GM21423 (cell line): ENCODE measurements at regions not wholly inside any gene's neighbourhood (a gene's known extent, or its start where the extent isn't known, plus 50 kb on each side); places are given as distances from the start of the nearest gene placed in this dataset.

Experiments used
- ATAC-seq: cut with Tn5 transposase; IDR thresholded peaks from one replicate; pipeline ENCODE4 v1.9.1; 2021; ENCODE audit warnings: mild to moderate bottlenecking, moderate library complexity; ENCODE audit not compliant: unreplicated experiment

- ATAC-seq, result no peak
Observed at GRCh38 chr5:6026766-6027406, 351.5 kb downstream of the MED10 start.

GRCh38 chr5:6019612-6020011 is 358.7 kb downstream of the MED10 start:
- no peak for ATAC-seq

DNA sequence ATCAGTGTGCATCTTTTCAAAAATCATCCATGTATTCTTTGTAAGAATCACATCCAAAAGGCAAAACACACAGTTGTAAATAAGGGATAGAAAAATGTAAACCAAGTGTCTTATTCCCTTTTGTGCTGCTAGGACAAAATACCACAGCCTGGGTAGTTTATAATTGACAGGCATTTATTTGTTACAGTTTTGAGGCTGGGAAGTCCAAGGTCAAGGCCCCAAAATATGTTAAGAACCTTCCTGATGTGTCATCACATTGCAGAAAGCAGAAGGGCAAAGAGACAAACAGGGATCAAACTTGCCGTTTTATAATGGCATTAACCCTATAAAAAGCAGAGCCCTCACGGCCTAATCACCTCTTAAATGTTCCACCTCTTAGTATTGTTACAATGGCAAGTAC is 364.8 kb downstream of the MED10 start:
- no peak for ATAC-seq

DNA sequence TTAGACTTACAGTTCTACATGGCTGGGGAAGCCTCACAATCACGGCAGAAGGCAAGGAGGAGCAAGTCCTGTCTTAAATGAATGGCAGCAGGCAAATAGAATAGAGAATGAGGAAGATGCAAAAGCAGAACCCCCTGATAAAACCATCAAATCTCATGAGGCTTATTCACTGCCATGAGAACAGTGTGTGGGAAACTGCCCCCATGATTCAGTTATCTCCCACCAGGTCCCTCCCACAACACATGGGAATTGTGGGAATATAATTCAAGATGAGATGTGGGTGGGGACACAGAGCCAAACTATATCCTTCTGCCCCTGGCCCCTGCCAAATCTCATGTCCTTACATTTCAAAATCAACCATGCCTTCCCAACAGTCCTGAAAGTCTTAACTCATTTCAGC is 367.1 kb downstream of the MED10 start:
- ATAC-seq, result no peak

- no peak for ATAC-seq
Observed at GRCh38 chr5:6006838-6007314, 371.5 kb downstream of the MED10 start.

GRCh38 chr5:6003040-6003825 is 375.1 kb downstream of the MED10 start:
- no peak for ATAC-seq

- no peak for ATAC-seq
Observed at GRCh38 chr5:6000867-6001266, 377.5 kb downstream of the MED10 start.

DNA sequence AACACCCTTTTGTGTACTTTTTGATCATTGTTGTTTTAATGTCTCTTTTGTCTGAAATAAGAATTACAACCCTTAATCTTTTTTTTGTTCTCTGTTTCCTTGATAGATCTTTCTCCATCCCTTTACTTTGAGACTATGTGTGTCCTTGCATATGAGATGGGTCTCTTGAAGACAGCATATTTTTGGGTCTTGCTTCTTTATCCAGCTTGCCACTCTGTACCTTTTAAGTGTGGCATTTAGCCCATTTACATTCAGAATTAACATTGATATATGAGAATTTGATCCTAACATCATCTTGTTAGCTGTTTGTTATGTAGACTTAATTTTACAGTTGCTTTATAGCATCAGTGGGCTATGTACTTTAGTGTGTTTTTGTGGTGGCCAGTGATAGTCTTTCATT is 382.5 kb downstream of the MED10 start:
- ATAC-seq, result no peak

GRCh38 chr5:5986492-5987178 is 391.7 kb downstream of the MED10 start:
- no peak for ATAC-seq

GRCh38 chr5:5985332-5985731 is 393.0 kb downstream of the MED10 start:
- ATAC-seq, result no peak

GRCh38 chr5:5983261-5983980 is 394.9 kb downstream of the MED10 start:
- ATAC-seq, result no peak

- ATAC-seq, result no peak
Observed at GRCh38 chr5:5981562-5981961, 396.8 kb downstream of the MED10 start.

- ATAC-seq, result no peak
Observed at GRCh38 chr5:5980538-5980895, 397.8 kb downstream of the MED10 start.

DNA sequence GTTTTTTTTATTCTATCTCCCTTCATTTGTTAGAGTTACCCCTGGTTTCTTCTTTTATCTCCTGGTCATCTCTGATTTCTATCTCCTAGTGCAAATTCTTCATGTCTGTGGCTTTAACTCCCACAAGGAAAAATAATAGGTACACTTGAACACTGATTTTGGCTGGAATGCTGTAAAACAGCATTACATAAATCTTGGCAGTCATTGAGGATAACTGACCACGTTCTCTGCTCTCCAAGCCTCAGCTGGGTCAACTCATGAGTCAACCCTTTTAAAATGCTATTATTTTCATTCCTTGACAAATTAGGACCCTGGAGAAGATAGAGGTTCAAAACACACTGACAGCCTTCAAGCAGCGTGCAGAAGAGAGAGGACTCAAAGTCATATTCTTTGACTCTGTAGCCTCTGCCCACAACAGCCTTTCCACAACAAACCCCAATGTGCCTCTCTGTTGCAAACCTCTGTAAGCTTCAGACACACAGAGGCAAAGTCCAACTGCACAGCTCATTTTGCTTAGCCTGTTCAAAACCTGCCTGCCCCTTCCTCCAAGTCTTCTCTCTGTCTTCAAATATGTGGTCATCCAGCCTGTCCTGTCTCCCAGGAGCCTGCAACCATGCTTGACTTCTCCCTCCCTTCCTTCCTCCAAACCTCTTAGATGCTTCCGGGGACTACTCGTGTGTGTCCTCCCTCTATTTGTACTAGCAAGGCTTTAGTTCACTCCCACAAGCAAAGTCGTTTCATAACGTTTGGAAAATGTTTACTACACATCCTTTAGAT is 398.4 kb downstream of the MED10 start:
- ATAC-seq, result no peak

GRCh38 chr5:5979377-5979760 is 399.0 kb downstream of the MED10 start:
- ATAC-seq, result no peak

GRCh38 chr5:5978501-5979376 is 399.6 kb downstream of the MED10 start:
- no peak for ATAC-seq

DNA sequence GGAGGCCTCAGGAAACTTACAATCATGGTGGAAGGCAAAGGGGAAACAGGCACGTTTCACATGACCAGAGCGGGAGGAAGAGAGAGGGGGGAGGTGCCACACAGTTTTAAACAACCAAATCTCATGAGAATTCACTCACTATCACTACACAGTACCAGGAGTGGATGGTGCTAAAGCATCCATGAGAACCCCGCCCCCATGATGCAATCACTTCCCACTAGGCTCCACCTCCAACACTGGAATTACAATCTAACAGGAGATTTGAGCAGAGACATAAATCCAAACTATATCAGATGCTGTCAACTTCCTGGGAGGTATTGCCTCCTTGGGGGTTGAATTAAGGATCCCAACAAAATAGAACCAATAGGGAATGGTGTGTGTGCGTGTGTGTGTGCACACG is 407.1 kb downstream of the MED10 start:
- no peak for ATAC-seq

DNA sequence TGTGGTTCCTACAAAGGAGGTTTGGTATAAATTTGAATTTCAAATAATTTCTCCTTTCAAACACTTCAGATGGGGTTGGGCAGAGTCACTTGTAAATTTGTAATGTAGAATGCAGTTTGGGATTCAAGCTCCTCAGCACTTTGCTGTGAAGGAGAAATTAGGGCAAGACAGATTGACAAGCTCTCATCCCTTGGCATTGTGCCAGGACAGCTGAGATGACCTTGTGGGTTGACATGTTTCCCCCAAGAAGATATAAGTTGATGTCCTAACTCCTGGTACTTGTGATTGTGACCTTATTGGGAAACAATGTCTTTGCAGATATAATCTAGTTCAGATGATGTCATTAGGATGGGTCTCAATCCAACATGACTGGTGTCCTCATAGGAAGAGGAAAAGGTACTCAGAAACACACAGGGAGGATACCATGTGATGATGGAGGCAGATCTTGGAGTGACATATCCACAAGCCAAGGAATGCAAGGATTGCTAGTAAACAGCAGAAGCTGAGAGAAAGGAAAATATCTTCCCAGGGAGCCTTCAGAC is 408.3 kb downstream of the MED10 start:
- ATAC-seq, result no peak

GRCh38 chr5:5968981-5969380 is 409.4 kb downstream of the MED10 start:
- ATAC-seq, result no peak
